Ishikawa (cell line): ENCODE measurements at regions not wholly inside any gene's neighbourhood (a gene's known extent, or its start where the extent isn't known, plus 50 kb on each side); places are given as distances from the start of the nearest gene placed in this dataset.

Experiments
- CEBPB ChIP-seq: IDR thresholded peaks from 2 replicates; pipeline ENCODE4 v1.6.1; 2012
- CREB1 ChIP-seq: IDR thresholded peaks from 2 replicates; pipeline ENCODE4 v1.6.1; 2012; ENCODE audit warnings: low read depth
- EGR1 ChIP-seq: IDR thresholded peaks from 2 replicates; pipeline ENCODE4 v1.6.1; 2012
- FOXM1 ChIP-seq: IDR thresholded peaks from 2 replicates; pipeline ENCODE4 v1.6.1; 2012; ENCODE audit warnings: low read depth, borderline replicate concordance
- NFIC ChIP-seq: IDR thresholded peaks from 2 replicates; pipeline ENCODE4 v1.6.1; 2012
- RAD21 ChIP-seq: IDR thresholded peaks from 2 replicates; pipeline ENCODE4 v1.6.1; 2012; ENCODE audit warnings: low read depth
- TAF1 ChIP-seq: IDR thresholded peaks from 2 replicates; pipeline ENCODE4 v1.6.1; 2012; ENCODE audit warnings: low read depth, mild to moderate bottlenecking
- YY1 ChIP-seq: IDR thresholded peaks from 2 replicates; pipeline ENCODE4 v1.6.1; 2012; ENCODE audit warnings: low read depth
- TF ChIP-seq, protein P1 (sequence below): IDR thresholded peaks from 2 replicates; pipeline ENCODE4 v1.6.1; 2012
- TF ChIP-seq, protein P2 (sequence below): IDR thresholded peaks from 2 replicates; pipeline ENCODE4 v1.6.1; 2012; ENCODE audit warnings: low read depth, mild to moderate bottlenecking
- TF ChIP-seq, protein P3 (sequence below): IDR thresholded peaks from 2 replicates; pipeline ENCODE4 v1.6.1; 2012

DNA sequence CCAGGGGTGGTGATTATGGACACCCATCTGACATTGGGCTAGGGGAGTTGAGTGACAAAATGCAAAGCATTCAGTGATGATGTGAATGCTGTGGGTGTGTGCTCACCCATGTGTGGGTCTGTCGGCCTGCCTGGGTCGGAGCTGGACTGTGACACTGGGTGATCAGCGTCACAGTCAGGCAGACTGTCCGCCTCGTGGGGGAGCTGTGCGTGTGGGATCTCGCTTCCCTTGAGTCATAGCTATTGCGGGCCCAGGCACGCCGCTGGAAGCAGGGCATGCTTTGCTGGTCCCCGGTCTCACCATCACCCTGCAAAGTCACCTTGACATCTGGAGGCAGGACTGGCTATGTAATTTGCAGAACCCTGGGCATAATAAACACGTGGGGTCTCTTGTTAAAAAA, 156.9 kb upstream of the IGSF21 start:
- no peak for TF ChIP-seq EGR1
- no peak for TF ChIP-seq YY1
- no peak for TF ChIP-seq CREB1
- TF ChIP-seq RAD21 = no peak
- TF ChIP-seq, protein P1, sequence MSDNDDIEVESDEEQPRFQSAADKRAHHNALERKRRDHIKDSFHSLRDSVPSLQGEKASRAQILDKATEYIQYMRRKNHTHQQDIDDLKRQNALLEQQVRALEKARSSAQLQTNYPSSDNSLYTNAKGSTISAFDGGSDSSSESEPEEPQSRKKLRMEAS = no peak
- TF ChIP-seq TAF1 = no peak
- TF ChIP-seq, protein P2, sequence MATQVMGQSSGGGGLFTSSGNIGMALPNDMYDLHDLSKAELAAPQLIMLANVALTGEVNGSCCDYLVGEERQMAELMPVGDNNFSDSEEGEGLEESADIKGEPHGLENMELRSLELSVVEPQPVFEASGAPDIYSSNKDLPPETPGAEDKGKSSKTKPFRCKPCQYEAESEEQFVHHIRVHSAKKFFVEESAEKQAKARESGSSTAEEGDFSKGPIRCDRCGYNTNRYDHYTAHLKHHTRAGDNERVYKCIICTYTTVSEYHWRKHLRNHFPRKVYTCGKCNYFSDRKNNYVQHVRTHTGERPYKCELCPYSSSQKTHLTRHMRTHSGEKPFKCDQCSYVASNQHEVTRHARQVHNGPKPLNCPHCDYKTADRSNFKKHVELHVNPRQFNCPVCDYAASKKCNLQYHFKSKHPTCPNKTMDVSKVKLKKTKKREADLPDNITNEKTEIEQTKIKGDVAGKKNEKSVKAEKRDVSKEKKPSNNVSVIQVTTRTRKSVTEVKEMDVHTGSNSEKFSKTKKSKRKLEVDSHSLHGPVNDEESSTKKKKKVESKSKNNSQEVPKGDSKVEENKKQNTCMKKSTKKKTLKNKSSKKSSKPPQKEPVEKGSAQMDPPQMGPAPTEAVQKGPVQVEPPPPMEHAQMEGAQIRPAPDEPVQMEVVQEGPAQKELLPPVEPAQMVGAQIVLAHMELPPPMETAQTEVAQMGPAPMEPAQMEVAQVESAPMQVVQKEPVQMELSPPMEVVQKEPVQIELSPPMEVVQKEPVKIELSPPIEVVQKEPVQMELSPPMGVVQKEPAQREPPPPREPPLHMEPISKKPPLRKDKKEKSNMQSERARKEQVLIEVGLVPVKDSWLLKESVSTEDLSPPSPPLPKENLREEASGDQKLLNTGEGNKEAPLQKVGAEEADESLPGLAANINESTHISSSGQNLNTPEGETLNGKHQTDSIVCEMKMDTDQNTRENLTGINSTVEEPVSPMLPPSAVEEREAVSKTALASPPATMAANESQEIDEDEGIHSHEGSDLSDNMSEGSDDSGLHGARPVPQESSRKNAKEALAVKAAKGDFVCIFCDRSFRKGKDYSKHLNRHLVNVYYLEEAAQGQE = no peak
- no peak for TF ChIP-seq NFIC
- TF ChIP-seq, protein P3, sequence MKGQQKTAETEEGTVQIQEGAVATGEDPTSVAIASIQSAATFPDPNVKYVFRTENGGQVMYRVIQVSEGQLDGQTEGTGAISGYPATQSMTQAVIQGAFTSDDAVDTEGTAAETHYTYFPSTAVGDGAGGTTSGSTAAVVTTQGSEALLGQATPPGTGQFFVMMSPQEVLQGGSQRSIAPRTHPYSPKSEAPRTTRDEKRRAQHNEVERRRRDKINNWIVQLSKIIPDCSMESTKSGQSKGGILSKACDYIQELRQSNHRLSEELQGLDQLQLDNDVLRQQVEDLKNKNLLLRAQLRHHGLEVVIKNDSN = no peak
- no peak for TF ChIP-seq FOXM1
- TF ChIP-seq CEBPB = no peak
